ENCODE measurements at regions not wholly inside any gene's neighbourhood (a gene's known extent, or its start where the extent isn't known, plus 50 kb on each side); places are given as distances from the start of the nearest gene placed in this dataset.

DNA sequence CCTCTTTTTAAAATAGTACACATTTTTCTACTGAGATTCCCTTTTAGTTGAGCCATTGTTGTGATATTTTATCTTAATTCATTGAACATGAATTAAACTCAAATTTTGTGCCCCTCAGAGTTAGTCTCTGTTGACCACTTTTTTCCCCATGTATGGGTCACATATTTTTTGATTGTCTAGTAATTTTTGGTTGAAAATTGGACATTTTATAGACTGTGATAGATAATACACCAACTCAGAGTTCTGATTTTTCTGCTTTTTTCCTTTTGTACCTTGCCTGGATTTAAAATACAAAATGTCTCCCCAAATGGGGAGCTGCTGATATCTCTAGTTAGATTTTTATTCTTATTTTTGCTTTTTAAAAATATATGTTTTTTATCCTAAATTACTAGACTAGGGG, 291.8 kb upstream of the CITED2 start:
- no peak for DNase-seq (ENCODE audit: low read depth)

DNA sequence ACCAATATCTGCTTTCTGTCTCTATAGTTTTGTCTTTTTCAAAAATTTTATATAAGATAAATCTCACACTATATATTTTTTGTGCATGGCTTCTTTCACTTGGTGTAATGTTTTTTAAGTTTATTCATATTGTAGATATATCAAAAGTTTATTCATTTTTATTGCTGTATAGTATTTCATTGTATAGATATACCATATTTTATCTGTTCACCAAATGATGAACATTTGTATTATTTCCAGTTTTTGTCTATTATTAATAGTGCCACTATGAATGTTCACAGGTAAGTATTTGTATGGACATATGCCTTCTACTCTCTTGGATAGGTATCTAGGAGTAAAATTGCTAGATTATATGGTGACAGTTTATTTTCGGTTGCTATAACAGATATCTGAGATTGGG, 289.5 kb upstream of the CITED2 start:
- DNase-seq (ENCODE audit: low read depth), result no peak

DNA sequence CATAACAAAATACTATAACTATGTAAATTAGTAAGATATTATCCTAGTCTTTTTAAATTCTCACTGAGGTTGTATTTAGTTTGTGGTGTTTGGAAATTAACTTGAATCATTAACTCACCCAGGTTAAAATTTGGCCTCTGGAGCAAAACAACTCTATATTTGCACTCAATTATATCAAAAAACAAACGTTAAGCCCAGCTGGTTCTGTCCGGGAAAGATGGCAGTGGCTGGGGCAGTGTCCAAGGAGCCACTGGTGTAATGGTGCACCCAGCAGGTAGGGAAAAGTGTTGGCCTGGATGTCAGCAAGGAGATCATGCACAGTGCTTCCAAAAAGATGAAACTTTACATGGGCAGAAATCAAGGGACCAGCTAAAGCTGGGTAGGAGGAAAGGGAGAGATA, 285.3 kb upstream of the CITED2 start:
- DNase-seq (ENCODE audit: low read depth), result no peak

DNA sequence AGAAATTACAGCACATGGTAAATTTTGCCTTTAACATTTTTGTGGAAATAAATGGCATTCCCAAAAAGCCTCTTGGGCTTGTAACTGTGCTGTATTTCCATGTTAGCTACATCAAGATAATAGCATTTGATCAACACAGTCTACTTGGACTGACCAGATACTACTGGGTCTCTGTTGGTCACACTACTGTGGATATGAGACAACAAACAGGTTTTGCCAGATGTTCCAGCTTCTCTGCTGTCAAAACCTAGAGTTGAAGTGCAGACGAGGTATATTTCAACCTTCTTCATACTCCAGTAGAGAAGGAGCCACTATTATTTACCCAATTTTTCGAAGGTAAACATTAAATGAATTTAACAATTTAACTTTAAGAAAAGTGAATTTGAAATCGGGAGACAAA, 284.7 kb upstream of the CITED2 start:
- no peak for DNase-seq (ENCODE audit: low read depth)

DNA sequence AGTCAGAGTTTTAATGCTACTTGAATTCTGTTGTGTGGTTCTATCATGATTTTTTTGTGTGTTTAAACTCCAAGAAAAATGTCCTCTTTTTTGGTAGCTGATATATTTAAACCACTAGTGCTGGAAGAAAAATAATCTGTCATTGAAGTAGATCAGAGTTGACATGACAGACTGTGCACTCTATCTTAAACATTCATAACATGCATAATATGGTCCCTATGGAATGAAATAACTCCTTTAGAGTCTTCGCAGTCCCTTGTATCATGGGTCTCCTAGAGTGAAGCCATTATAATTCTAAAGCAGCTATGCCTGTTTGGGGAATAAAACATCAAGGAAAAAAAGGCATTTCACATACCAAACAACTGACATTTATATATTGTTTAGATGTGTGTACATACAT, 282.7 kb upstream of the CITED2 start:
- DNase-seq (ENCODE audit: low read depth), result no peak

DNA sequence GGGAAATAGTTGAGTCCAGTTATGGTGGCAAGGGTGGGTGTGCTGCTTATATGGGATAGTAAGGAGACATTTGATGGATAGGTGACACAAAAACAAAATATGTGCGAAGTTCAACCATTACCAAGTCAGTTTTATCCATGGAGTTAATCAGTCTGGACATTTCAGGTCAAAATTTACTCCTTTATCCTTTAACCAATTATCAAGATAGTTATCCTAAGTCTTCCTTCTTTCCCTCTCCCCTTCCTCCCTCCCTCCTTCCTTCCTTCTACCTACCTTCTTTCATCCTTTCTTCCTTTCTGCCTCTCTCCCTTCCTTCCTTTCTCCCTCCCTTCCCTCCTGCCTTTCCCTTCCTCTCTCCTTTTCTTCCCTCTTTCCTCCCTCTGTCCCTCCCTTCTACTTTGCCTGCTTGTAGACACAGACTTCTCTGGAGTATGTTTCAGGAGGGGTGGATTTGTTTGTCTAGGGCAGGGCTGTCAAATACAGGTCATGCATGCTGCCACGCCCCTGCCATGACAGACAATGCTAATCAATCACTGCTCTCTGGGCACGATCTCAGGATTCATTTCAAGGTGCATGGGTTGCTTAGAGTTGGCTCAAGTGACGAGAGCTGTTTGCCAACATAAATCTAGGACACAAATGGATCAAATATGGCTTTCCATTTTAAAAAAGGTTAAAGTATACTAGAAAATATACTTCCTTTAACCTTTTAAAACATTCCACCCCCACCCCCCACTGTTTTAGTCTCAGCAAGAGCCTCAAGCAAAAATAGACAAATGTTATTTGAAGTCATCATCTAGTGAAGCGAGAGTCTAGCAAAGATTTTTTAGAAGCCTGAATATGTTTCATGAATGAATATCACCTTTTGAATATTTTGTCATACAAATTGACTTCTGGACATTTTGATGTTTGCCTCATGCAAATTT, 281.6 kb upstream of the CITED2 start:
- no peak for DNase-seq (ENCODE audit: low read depth)

DNA sequence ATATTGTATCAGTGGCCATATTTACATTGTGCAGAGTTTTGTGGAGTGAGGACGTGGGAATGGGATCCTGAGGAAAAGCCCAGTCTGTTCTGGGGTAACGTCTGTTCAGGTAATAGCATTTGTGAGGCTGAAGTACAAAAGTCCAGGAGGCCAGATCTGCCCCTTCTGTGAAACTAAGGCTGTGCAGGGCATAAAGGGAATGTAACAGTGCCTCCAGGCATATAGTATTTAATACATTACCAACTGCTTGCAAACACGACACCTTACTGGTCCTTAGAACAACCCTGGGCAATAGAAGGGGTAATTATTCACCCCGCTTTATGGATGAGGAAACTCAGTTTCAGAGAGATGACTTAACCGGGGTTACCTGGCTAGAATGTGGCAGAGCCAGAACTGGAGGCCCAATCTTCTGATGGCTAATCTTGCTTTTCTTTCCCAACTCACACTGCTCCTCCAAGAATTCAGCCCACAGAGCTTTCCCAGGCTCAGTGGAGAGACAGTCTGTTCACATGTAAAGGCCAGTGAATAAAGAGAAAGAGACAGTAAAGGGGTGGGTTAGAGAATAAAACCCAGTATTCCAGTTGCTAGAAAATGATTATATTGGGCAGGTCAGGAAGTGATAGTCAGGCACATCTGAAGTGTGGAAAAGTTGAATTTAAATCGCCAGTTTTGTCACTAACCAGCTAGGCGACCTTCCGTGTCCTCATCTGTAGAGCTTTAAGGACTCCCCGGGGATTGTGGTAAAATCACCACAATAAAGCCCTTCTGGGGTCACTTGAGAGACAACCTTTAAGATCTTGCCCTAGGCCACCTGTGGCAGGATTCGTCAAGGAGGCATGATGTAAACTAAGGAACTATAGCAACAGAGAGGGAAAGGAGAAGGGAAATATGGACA, 280.7 kb upstream of the CITED2 start:
- no peak for DNase-seq (ENCODE audit: low read depth)

DNA sequence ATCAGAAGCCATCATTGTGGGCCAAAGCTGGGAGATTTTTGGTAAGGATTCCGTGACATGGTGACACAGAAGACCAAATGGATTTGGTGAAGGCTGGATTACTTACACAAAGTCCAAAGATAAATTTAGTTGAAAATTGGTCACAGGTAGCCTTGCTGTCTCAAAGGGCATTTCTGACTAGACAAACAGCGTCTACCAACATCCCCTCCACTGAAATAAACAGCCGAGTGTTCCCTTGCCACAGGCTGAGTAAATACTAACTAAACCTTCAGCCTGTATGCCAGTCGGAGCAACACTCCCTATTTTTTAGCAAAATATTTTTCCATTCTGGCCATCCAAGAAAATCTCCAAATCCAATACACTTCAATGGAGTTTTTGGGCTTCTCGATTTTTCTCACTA, 279.9 kb upstream of the CITED2 start:
- no peak for DNase-seq (ENCODE audit: low read depth)

DNA sequence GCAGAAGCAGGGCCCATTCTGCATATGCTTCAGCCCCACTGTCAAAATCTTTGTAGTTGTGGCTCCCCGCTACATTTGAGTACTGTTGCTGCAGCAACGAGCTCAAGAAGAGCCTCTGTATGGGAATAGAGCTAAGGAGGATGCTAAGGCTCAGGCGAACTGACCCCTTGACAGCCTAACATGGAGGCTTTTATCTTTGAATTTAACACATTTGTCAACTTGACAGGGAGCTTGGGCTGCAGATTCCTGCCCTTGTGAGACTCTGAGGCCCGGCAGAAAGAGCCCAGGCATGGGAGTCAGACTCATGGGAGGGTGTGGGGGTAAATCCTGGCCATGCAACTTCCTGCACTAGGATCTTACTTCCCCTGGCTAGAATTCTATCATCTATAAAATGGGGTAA, 278.7 kb upstream of the CITED2 start:
- no peak for DNase-seq (ENCODE audit: low read depth)

DNA sequence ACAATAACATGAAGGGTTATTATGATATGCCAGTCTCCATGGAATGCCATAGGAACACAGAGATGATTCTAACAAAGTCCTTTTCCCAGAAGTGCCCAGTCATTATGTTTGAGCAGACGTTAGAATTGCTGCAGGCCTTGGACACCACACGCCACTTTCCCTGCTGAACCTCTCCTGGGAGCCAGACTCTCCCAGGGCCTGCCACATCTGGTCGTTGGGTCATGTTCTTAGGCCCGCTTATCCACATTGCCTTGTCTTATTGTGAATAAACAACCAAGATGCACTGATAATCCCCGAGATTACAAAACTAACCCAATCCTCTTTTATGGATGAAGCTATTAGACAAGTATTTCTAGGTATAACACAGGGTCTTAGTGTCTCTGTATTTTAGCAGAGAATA, 276.5 kb upstream of the CITED2 start:
- DNase-seq (ENCODE audit: low read depth), result no peak

DNA sequence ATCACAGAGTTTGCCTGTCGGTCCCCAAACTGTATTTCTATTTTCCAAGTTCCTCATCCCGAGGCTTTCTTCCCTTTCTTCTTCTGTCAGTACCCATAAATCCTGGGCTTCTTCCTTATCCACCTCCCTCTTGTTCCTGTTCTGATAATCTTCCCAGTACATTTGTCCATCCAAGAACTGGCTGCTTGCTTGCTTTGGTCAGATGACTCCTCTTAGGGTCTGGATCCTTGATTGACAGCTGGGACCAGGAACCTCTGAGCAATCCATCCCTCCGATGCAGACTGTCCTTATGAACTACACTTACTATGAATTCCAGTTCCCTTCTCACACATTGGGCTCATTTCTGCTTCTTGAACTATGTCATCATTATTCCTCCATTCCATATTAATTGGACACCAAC, 275.3 kb upstream of the CITED2 start:
- DNase-seq (ENCODE audit: low read depth), result no peak

DNA sequence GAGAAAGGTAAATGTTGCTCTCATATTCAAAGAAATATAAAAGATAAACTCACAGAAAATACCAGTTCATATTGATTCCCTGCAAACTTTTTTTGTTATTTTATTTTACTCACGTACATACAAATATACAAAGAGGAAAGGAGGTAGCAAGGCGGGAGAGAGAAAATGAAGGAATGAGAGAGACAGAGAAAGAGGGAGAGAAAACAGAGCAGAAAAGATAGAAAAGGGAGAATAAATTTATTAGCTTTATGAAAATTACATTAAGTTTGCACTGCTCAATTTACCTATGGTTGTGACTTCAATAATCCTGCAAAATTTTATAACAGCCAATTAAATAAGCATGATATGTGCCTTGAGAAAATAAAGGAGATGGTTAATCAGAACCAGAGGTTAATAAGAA, 274.7 kb upstream of the CITED2 start:
- no peak for DNase-seq (ENCODE audit: low read depth)

DNA sequence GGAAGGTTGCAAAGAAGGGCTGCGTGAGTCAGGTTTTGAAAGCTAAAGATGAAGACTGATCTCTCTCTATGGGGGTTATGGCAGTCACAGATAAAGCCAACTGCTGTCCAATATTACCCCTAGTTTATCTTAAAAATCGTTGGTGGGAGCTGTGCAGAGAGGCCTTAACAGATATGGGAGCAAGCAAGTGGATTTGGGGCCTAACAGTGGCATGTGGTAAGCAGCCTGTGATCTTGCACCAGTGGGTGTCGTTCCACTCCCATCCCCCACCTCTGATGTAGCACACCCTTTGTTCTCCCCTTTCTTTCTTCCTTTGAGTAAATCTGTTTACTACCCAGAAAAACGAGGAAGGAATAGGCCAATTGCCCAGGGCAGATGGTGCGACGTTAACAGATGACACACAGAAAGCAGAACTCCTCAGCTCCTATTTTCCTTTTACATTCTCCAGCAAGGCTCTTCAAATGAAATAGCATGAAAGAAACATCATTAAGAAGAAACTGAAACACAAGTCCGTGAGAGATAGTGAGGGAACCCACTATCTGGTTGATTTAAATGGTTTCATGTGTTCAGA, 274.1 kb upstream of the CITED2 start:
- peak; percentile 74 for DNase-seq (ENCODE audit: low read depth)

DNA sequence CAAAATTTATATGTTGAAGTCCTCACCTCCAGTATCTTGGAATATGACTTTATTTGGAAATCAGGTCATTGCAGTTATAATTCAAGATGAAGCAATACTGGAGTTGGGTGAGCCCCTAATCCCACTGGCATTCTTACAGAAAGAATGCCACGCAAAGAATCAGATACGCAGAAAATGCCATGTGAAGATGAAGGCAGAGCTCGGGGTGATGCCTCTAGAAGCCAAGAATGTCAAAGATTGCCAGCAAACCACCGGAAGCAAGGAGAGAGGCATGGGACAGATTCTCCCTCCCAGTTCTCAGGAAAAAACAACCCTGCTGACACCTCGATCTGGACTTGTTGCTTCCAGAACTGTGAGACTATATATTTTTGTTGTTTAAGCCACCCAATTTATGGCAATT, 273.4 kb upstream of the CITED2 start:
- no peak for DNase-seq (ENCODE audit: low read depth)

DNA sequence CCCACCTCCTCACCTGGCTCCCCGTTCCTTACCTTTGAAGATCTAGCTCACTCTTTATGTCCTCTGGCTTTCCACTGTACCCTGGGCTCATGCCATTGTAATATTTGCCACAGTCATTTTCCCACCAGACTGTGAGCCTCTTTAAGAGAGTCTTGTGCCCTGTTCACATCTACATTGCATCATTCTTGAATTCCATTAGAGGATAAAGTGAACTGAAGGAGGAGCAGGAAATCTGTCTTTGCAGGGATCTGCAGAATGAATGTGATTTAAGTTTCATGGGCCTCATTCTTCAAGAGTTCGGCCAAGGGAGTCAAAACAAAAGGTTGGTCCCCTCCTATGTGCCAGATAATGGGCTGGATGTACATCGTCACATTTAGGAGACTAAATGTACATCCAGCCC, 272.6 kb upstream of the CITED2 start:
- DNase-seq (ENCODE audit: low read depth), result no peak

DNA sequence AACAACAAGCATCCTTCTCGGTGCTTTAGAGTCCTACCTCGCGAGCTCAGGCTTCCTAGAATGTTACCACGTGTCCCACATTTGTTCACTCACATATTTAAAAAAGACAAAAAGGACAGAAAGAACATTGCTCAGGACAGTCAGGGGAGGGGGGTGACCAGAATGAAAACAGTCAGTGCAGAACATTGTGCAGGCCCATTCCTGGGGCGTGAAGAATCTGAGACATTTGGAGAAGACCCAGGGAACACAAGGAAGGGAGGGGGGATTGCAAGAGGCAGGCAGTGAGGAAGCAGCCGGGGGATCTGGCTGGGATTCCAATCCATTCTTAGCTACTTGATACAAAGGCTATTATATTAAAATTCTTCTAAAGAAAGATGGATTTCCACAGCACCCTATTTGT, 270.4 kb upstream of the CITED2 start:
- DNase-seq (ENCODE audit: low read depth), result no peak

DNA sequence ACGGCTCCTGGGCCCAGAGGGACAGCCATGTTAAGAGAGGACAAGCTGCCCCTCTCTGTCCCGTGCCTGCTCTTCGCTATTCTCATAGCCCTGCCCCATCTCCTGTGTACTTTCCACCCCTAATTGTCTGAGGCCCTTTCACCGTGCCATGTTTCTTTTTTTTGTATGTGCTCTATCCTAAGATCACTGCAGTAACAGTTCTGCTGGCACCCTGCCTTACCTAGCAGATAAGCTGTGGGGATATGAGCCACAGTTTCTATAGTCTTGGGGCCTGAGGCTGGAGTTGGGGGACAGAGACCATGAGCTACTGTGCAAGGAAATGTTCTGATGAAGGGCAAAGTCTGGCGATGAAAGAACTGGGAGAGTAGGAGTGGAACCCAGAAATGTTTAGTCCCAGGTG, 269.5 kb upstream of the CITED2 start:
- no peak for DNase-seq (ENCODE audit: low read depth)

DNA sequence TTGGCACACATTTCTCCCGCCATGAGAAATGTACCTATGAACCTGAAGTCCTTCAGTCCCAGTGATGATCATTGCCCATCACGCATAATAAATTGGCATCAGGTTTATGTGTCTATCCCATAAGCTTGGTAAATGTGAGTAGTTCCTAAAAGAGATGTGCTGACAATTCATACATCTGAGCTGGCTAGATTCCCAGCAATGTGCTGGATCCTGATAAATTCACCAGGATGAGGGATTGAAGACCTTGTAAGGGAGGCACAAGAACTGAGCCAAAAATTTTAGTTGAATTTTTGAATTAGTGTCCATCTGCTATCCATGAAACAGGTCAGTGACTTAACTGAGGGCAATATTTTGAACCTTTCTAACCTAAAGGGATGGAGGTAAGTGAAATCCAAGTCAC, 267.9 kb upstream of the CITED2 start:
- DNase-seq (ENCODE audit: low read depth), result no peak

DNA sequence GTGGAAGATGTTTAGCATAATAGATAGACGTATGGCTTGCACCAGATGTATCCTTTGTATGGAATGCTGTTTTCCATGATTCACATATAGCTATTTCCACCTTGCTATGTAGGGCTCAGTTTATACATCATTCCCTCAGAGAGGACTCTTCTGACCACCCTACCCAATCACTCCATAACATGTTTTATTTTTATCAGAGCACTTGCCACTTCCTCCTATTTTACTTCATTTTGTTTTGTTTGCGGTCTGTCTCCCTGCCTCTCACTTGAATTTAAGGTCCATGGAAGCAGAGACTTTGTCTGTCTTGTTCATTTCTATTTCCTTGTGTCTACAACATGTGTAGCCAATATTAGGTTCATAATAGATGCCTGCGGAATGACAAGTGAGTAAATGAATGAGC, 266.9 kb upstream of the CITED2 start:
- peak; percentile 52 for DNase-seq (ENCODE audit: low read depth)

DNA sequence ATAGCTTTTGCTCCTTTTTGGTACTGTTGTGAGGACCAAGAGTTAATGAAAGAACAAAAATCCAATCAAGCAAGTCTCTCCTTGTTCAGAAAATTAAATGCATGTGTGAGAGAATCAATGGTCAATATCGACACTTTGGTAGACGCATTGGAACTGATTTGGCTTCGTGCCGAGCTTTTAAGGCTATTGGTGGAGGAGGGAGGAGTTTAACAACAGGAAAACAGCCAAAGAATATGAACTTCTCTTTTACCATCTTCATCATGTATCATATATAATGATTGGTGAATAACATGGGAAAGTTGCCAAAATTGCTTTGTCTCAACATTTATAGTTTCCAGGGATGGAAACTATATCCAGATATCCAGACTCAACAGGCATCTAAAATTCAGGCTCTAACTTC, 266.5 kb upstream of the CITED2 start:
- DNase-seq (ENCODE audit: low read depth), result no peak

DNA sequence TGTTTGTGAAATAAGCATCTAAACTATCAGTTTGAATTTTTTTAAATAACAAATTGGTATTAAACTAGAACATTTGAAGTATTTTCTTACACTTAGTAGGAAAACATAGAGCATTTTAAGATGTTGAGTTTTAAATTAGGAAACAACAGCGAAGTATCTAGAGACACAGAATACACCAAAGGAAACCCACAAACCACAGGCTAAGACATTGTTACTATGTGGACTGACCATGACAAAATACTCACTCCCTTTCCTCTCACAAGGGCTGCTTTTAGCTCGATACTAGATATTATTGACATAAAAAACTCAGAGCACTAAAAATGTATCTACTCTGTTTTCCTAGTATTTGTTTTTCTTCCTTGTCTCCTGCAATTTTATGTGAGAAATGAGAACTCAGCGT, 266.0 kb upstream of the CITED2 start:
- peak; percentile 45 for DNase-seq (ENCODE audit: low read depth)

DNA sequence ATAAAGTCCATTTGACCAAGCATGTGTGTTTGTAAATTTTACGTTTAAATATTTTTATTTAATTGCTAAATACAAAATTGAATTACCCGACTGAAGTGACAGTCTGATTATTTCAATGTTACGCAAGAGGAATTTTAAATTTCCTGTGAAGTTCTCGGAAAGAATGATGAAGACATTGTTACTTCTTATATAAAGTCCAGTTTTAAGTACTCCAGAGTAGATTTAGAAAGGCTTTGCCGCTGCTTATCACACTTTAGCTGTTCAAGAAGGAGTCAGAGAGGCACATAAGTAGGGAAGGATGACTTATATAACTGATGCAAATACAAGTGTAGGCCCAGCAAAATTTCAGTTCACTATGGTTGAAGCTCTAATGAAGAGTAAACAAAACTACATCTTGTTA, 265.1 kb upstream of the CITED2 start:
- DNase-seq (ENCODE audit: low read depth), result no peak
